Activated naive CD4-positive, alpha-beta T cell treated with anti-CD3 and anti-CD28 coated beads, Interleukin-2, amount 50 U/mL, for 72 hours (primary cell): ENCODE measurements at regions not wholly inside any gene's neighbourhood (a gene's known extent, or its start where the extent isn't known, plus 50 kb on each side); places are given as distances from the start of the nearest gene placed in this dataset.

Source experiments
- ATAC-seq, 2 donors: fragments of 150-1000 bp; cut with Tn5 transposase; 2 replicates each; pipeline ENCODE4 v1.10.0; 2021; ENCODE audit warnings: mild to moderate bottlenecking in 2 of 2, moderate library complexity in 2 of 2
- DNase-seq, 2 donors: peaks; one replicate each; pipeline ENCODE4 v3.0.0; 2021 to 2022; ENCODE audit warnings: low spot score in 2 of 2
- H3K27ac Mint-ChIP-seq, 2 donors: one replicate each; pipeline ENCODE4 v1.8.0; 2022; ENCODE audit warnings: mild to moderate bottlenecking in 2 of 2, mixed read lengths in 2 of 2
- H3K36me3 Mint-ChIP-seq, 2 donors: one replicate each; pipeline ENCODE4 v1.8.0; 2022; ENCODE audit warnings: mixed read lengths in 2 of 2
- H3K9me3 Mint-ChIP-seq, 2 donors: one replicate each; pipeline ENCODE4 v1.8.0; 2022; ENCODE audit warnings: mixed read lengths in 2 of 2

DNA sequence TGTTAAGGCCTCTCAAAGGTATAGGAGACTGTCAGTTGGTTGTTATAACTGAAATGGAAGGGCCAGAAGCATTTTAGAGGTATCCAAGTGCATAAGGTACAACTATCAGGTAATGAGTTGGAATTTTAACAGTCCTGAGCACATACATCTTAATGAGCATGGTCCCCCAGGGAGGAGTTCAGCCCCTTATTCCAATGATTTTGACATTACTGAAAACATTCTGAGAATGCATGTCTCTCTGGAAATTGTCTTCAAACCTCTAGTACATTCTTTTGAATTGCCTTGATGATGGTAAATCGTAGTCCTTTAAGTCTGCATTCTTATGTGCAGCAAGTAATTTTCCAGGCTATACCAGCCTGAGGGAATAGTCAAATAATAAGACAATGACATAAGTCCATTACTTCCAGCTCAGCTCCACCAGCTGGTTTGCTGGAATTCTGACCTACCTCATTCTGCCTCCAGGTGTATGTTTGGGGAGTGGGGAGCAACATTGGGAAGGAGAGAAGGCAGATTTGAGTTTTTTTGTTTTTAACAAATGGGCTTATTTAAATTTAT lies 239.2 kb downstream of the MSRB3 start:
- no peak overlapping the region for H3K27ac Mint-ChIP-seq
- no peaks in the 10 kb centered on the region for H3K36me3 Mint-ChIP-seq
- DNase-seq (no peak), ATAC-seq (no peak)
- no peaks in the 10 kb centered on the region for H3K9me3 Mint-ChIP-seq

DNA sequence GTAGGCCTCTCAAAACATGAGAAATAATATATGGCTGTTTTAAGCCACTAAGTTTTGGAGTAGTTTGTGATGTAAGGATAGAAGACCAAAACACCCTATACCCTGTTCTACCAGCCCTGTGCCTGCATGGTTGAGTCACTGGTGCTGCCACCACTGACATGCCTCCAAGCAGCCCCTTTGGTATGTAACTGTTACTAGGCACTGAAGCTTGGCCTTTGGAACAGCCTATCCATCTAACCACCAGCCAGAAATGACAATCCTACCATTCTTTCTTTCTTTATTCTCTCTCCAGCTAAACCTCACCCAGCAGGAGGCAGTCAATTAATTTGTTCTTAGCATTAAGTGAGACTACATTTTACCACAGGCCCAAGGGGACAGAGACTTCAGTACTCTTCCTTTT lies 240.3 kb downstream of the MSRB3 start:
- Mint-ChIP-seq H3K36me3 (no peaks in the 10 kb centered on the region), H3K27ac (no peak overlapping the region), H3K9me3 (peaks cover 0 to under 1% of the 10 kb centered on the region in 2 donors)
- DNase-seq (no peak), ATAC-seq (no peak)

DNA sequence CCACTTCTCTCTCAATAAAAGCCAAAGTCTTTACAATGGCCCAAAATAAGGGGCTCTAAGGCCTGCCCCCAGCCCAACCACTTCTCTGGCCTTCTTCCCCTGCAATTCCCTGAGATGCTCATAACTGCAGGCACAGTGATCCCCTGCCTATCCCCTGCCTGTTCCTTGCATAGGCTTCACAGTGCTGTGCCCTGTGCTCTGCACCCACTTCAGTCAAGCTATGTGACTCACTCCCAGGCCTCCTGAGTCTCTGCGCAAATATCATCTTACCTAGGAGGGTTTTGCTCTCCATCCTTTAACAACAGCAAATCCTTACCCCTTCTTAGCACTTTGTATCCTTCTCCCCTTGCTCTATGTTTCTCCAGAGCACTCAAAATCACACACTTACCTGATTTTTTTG lies 242.2 kb downstream of the MSRB3 start:
- Mint-ChIP-seq H3K27ac (no peak overlapping the region), H3K9me3 (peaks cover 0 to 4% of the 10 kb centered on the region in 2 donors), H3K36me3 (no peaks in the 10 kb centered on the region)
- ATAC-seq: no peak
- DNase-seq: no peak

DNA sequence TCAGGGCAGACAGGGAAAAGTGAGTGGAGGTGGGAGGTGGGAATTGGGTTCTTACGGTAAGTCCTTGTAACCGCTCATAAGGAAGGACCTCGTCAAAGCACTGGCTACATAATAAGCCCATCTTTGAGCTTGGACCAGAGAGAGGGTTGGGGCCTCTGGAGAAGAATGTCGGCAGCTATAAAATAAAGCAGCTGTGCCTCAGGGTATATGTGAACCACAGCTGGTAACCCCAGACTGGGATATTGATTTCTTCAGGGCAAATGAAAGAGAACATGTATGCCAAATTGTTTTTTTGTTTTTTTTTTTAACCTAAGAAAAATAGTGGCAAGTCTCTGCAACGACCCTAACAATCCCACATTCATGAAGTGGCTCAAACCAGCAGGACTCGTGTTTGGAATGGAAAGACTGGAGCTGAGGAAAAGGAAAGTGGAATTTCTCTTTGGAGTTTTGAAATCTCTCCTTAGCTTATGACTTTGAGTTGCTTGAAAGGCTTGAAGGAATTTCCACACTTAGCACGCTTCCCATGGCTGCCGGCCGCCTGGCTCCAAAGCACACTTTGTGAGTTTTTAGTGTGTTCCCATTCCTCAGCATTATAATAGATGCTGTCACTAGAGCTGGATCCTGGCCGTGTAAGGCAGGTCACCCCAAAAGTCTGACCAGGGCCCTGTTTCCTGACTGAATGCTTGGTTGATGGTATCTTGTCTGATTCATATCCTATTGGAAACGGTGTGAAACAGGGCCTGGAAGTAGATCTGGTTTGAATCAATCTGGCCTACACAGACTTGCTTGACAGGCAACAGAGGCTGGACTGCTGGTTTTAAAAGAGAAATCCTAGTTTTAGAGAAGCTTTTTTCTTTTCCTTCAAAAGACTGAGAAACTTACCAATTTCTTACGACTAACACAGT lies 244.7 kb downstream of the MSRB3 start:
- Mint-ChIP-seq H3K27ac (no peak overlapping the region), H3K9me3 (peaks cover 4 to 7% of the 10 kb centered on the region in 2 donors), H3K36me3 (no peaks in the 10 kb centered on the region)
- DNase-seq (no peak), ATAC-seq (no peak)

DNA sequence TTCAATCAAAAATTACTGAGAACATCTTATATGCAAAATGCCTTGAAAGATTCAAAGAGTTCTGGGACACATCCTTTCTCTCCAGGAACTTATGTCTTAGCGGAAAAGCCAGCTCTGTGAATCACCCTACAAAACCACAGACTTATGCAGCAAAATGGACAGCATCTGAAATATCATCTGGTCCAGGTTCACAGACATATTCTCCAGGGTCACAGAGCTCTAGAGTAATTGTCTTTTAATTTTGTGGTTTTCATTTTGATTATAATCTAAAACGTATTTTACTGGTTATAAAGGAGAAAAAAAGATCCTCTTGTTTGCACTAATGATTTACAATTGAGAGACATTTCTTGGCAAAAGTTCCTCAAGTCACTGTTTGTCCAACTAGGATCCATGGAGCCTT lies 246.2 kb downstream of the MSRB3 start:
- H3K27ac Mint-ChIP-seq: no peak overlapping the region
- DNase-seq (no peak), ATAC-seq (no peak)
- no peaks in the 10 kb centered on the region for H3K36me3 Mint-ChIP-seq
- peaks cover 4 to 7% of the 10 kb centered on the region in 2 donors for H3K9me3 Mint-ChIP-seq

DNA sequence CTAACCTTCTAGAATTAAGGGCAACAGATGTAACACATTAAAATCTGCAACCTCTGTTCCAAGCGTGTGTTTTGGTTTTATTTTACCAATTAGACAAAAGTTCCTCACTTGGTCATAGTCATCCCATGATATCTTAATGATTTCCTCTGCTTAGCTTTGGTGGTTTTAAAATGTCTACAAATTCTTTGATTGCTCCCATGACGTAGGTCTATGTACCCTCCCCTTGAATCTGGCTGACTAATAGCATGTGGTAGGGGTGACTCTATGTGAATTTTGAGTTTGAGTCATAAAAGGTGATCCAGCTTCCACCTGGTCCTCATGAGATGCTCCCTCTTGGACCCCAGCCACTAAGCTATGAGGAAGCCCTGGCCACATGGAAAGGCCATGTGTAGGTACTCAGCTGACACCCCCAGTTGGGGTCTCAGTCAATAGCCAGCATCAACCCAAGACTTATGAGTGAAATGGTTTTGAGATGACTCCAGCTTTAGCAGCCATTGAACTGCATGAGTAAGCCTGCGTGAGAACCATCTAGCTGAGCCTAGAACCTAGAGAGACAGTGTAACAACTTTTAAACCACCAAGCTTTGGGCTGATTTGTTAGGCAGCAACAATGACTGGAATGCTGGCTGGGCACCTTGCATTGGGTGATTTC lies 247.1 kb downstream of the MSRB3 start:
- DNase-seq (no peak), ATAC-seq (peak in 1 of 2 donors; percentile 67)
- no peaks in the 10 kb centered on the region for H3K36me3 Mint-ChIP-seq
- peaks cover 4 to 7% of the 10 kb centered on the region in 2 donors for H3K9me3 Mint-ChIP-seq
- no peak overlapping the region for H3K27ac Mint-ChIP-seq

DNA sequence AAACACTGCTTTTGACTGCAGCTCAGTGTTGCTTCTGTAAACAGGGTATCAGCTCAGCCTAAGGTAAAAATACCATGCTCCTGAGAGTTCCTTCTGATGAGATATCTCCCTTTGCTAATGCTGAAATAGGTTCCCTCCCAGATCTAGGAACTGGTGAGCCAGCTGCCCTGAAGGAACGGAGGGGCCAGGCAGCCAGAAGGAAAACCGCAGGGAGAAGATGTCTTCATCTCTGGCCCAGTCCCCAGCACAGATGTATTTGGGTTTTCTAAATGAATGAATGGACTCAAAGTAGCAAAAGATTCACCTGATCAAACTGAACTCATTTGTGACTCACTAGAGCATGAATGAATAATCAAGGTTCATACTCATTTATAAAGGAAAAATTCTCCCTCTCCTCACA lies 247.8 kb downstream of the MSRB3 start:
- no peak for ATAC-seq
- no peaks in the 10 kb centered on the region for H3K36me3 Mint-ChIP-seq
- H3K9me3 Mint-ChIP-seq: peaks cover 4 to 7% of the 10 kb centered on the region in 2 donors
- no peak overlapping the region for H3K27ac Mint-ChIP-seq
- no peak for DNase-seq

DNA sequence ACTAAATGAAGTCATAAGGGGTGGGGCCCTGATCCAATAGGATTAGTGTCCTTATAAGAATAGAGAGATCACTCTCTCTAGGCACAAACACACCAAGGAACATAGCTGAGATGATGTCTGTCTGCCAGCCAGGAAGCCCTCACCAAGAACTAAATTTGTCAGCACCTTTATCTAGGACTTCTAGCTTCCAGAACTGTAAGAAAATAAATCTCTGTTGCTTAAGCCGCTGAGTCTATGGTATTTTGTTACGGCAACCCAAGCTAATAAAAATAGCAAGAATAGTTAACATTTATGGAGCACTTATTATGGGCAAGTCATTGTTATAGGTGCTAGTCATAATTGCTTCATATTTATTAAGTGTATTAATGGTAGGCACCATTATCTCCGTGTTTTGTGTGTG lies 249.6 kb downstream of the MSRB3 start:
- ATAC-seq: no peak
- Mint-ChIP-seq H3K36me3 (no peaks in the 10 kb centered on the region), H3K9me3 (peaks cover 4 to 7% of the 10 kb centered on the region in 2 donors), H3K27ac (no peak overlapping the region)
- DNase-seq: no peak

DNA sequence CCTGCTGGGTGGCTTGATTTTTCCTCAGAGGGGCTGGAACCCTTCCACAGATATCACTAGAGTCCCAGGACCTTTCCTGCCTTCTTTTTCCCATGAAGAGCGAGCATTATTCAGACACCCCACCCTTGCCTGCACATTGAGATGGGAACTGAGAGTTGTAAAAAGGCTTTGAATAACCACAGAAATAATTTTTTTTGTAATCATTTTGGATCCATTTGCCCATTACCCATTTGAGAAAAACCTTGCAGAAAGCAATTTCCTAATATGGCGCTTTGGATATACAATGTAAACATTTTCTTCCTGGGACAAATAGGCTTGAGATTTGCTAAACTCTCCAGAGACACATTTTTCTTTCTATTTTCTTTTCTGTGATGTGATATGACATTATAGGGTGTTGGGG lies 250.6 kb downstream of the MSRB3 start:
- ATAC-seq: no peak
- DNase-seq: no peak
- Mint-ChIP-seq H3K9me3 (peaks cover 0 to 7% of the 10 kb centered on the region in 2 donors), H3K36me3 (no peaks in the 10 kb centered on the region), H3K27ac (no peak overlapping the region)

DNA sequence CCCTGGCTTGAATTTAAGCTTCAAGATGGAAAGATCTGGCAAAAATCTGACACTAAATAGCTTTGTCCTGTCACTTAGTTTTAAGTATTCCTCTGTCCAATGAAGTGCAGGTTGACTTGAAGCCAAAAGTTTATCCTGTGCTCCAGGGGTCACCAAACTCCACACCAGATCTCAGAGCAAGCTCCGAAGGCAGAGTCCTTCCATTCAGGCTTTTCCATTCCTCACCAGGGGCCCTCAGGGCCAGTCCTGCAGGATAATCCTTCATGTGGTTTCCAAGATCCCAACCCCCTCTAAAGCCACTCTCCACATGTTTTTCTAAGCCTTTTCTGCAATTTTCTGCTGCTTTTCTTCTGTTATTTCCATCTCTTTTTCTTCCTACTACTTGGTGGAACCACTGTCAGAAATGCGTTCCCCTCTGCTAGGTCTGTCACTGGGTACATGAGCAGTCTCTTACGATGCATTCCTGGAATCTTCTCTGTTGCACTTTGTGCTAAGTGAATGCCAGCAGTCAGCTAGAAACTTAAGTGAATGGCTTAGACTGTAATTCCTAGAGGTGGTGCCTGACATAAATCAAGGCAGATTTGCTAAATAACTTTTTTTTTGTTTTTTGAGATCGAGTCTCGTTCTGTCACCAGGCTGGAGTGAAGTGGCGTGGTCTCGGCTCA lies 251.4 kb downstream of the MSRB3 start:
- H3K27ac Mint-ChIP-seq: no peak overlapping the region
- no peak for DNase-seq
- ATAC-seq: no peak
- no peaks in the 10 kb centered on the region for H3K36me3 Mint-ChIP-seq
- H3K9me3 Mint-ChIP-seq: peaks cover 0 to 7% of the 10 kb centered on the region in 2 donors

DNA sequence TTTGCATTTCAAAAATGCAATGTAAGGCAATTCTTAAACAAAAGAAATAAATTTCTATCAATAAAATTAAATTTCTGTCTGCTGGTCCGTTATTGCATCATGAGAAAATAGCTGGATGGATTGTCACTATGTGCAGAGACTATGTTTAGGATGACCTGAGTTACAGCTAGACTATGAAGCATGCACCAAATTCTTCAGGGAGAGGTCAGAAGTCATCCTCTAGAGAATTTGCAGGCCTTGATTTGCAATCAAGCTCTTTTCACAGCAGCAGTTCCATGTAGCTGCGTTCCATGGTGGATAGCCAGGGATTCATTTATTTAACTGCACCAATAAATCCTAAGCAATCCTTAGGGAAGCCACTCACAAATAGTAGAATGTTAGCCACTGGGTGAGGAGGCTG lies 253.7 kb downstream of the MSRB3 start:
- Mint-ChIP-seq H3K27ac (no peak overlapping the region), H3K36me3 (no peaks in the 10 kb centered on the region), H3K9me3 (peaks cover 0 to 4% of the 10 kb centered on the region in 2 donors)
- DNase-seq (no peak), ATAC-seq (no peak)

DNA sequence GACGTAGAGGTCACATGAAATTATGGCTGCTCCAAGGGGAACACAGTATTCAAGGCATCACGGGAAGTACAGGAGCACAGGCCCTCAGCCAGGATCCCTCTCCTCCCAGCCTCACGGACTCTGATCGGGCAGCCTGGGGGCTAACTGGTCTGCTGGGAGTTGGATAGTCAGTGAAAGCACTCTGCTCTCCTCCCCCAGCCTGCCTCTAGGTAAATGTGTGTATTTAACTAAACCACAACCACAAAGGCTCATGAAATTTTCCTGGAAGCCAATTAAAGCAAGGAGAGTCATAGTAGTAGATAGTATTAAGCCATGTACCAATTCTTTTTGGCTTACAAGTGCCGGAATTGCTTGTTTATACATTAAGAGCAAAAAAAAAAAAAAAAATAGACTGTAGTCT lies 254.3 kb downstream of the MSRB3 start:
- H3K27ac Mint-ChIP-seq: no peak overlapping the region
- DNase-seq (no peak), ATAC-seq (no peak)
- peaks cover under 1 to 2% of the 10 kb centered on the region in 2 donors for H3K9me3 Mint-ChIP-seq
- H3K36me3 Mint-ChIP-seq: peaks cover 0 to 1% of the 10 kb centered on the region in 2 donors

DNA sequence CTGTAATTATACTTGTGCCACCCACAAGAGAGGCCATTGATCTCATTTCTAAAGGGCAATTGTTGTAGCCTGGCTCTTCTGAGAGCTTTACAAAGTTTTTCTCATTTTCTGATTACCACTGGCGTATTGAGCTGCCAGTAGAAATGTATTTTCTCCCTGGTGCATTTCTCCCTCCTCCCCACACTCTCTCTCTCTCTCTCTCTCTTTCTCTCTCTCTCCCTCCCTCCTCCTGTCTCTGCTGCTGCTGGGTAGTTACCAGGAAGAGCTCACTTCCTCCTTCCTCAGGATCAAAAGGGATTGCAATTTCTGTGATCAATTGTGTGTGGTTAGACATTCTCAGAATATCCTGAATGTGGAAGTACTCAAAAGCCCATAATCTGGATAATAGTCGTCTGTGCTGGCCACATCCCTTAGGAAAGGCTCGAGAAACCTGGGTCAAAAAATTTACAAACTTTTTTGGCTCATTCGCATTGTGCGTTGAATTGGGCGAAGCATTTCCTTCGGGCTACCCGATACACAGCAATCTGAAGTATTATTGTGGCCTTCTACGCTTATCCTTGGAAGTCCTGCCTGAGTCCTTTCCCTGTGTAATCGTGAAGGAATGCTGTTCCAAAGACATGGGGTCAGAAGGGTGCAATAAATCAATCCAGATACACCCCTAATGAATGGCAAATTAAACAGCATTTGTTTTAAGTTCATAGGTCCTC lies 254.8 kb downstream of the MSRB3 start:
- no peak for DNase-seq
- Mint-ChIP-seq H3K9me3 (peaks cover 3 to 6% of the 10 kb centered on the region in 2 donors), H3K27ac (no peak overlapping the region), H3K36me3 (peaks cover 0 to 4% of the 10 kb centered on the region in 2 donors)
- no peak for ATAC-seq

DNA sequence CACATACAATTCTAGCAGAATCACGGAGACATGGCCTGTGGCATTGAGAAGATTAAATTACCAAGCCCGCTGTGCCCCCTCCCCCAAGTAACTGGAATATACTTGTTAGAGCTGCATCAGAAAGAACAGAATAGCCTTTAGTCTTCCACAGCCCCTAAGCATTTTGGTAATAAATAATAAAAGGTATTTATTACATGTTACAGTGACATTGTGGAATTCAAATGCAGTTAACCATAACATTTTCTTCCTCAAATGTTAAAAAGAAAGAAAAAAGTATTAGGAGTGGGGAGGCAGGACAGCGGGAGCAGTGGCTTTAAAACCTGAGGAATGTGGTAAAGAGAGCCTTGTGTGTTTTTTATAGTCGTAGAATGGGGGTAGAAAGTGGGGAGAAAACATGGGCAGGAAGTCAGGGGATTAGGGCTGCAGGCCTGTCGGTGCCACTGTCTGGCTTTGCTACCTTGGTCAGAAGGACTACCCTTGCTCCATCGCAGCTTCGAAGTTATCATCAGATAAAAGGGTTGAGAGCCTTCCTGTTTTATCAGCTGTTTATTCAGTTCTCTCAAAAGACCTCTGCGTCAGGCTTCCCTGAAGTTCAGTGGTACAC lies 255.9 kb downstream of the MSRB3 start:
- no peak for ATAC-seq
- Mint-ChIP-seq H3K27ac (no peak overlapping the region), H3K9me3 (peaks cover 3 to 9% of the 10 kb centered on the region in 2 donors), H3K36me3 (peaks cover under 1 to 5% of the 10 kb centered on the region in 2 donors)
- DNase-seq: no peak

DNA sequence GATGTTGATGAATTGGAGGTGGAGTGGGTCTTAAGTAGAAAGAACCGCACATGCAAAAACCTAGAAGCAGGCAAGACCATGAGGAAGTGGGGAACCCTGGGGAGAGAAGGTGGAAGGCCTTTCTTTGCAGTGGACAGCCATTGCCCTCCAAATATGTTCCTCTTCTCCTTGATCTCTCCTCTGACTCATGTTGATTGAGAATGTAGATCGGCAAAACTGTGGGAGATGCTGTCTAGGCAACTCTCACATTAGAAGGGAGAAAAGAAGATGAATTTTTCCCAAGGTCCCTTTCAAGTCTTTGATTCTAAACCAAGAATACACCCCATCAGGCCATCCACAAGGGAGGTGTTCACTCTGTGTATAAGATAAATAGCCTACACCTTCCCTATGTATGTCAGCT lies 257.5 kb downstream of the MSRB3 start:
- Mint-ChIP-seq H3K9me3 (peaks cover 11 to 14% of the 10 kb centered on the region in 2 donors), H3K27ac (no peak overlapping the region), H3K36me3 (peaks cover 8 to 11% of the 10 kb centered on the region in 2 donors)
- DNase-seq (no peak), ATAC-seq (no peak)

DNA sequence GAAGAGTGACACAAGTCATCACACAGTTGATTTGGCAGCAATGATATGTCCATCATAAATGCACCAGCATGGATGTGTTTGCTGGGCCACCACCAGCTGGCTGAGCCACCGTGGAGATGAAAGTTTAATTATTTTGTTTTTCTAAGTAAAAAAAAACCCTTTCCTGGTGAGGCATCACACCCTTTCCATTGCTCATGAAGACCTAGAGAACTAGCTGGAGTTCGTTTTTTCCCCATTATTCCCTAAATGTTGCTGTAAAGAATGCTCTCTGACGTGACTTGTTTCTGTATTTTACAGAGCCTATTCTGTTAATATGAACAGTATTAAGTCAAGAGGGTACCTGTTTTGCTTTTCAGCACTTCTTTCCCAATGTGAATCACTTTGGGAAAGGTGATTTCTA lies 257.9 kb downstream of the MSRB3 start:
- DNase-seq (no peak), ATAC-seq (no peak)
- peaks cover 8 to 11% of the 10 kb centered on the region in 2 donors for H3K36me3 Mint-ChIP-seq
- peaks cover 11 to 16% of the 10 kb centered on the region in 2 donors for H3K9me3 Mint-ChIP-seq
- no peak overlapping the region for H3K27ac Mint-ChIP-seq
